ENCODE measurements at regions not wholly inside any gene's neighbourhood (a gene's known extent, or its start where the extent isn't known, plus 50 kb on each side); places are given as distances from the start of the nearest gene placed in this dataset.
A peak's percentile ranks its signal among the peaks of the same experiment; 100 is the strongest.

GRCh38 chr12:92629349-92630065 is 73.3 kb upstream of the PLEKHG7 start:
- H3K27ac Mint-ChIP-seq = no peak overlapping the region
- no peaks in the 10 kb centered on the region for H4K20me1 ChIP-seq (replicated peaks; ENCODE audit: insufficient read depth)
- no peaks in the 10 kb centered on the region for H3K4me1 ChIP-seq (ENCODE audit: insufficient read depth)
- H3K9me3 Mint-ChIP-seq = no peaks in the 10 kb centered on the region
- no peaks in the 10 kb centered on the region for H3K27me3 ChIP-seq (ENCODE audit: insufficient read depth)
- H3K36me3 Mint-ChIP-seq (ENCODE audit: low read depth) = no peaks in the 10 kb centered on the region
- H3F3A ChIP-seq (replicated peaks; ENCODE audit: low read depth) = no peaks in the 10 kb centered on the region
- H3K79me2 ChIP-seq (replicated peaks; ENCODE audit: insufficient read depth) = no peaks in the 10 kb centered on the region
- H3K27me3 Mint-ChIP-seq (ENCODE audit: insufficient read depth, low read depth, poor library complexity) = no peaks in the 10 kb centered on the region
- no peak overlapping the region for H3K4me3 ChIP-seq
- no peak overlapping the region for H3K4me3 Mint-ChIP-seq
- no peak overlapping the region for H3K4me2 ChIP-seq
- no peaks in the 10 kb centered on the region for H3K4me1 Mint-ChIP-seq
- ATAC-seq (no peak), DNase-seq (ENCODE audit: low spot score) (no peak)
- no peak overlapping the region for H3K27ac ChIP-seq (ENCODE audit: low read depth)
- TF ChIP-seq ZNF331 (CRISPR knock-in tag; IDR thresholded peaks at IDR 0.05; ENCODE audit: low read depth) (no peak), ETS1 (IDR thresholded peaks at IDR 0.05) (no peak), CREB1 (CRISPR knock-in tag; IDR thresholded peaks at IDR 0.05; ENCODE audit: low read depth) (no peak), EZH2 (IDR thresholded peaks at IDR 0.05; ENCODE audit: low read depth, unreplicated experiment) (no peak), EZH2phosphoT487 (IDR thresholded peaks at IDR 0.05; ENCODE audit: unreplicated experiment) (no peak), REST (IDR thresholded peaks at IDR 0.05; ENCODE audit: unreplicated experiment) (no peak), POLR2AphosphoS5 (IDR thresholded peaks at IDR 0.05; ENCODE audit: low read depth) (no peak), ZNF114 (CRISPR knock-in tag; IDR thresholded peaks at IDR 0.05) (no peak), ZNF462 (CRISPR knock-in tag; IDR thresholded peaks at IDR 0.05) (no peak), JUNB (IDR thresholded peaks at IDR 0.05; ENCODE audit: unreplicated experiment) (no peak)
- no peaks in the 10 kb centered on the region for H3K36me3 ChIP-seq (ENCODE audit: insufficient read depth)
- no peaks in the 10 kb centered on the region for H3K9me2 ChIP-seq (ENCODE audit: insufficient read depth)
- peak overlapping the region; percentile 14; the same call in 1 of the 2 replicates for H2AFZ ChIP-seq

Measured in GM23338 (cell line).